SIG-M5 (cell line): ENCODE measurements at regions not wholly inside any gene's neighbourhood (a gene's known extent, or its start where the extent isn't known, plus 50 kb on each side); places are given as distances from the start of the nearest gene placed in this dataset.
A peak's percentile ranks its signal among the peaks of the same experiment; 100 is the strongest.

ENCODE experiments used
- DNase-seq: peaks from one replicate; lab custom pipeline; 2025; lab: John Stamatoyannopoulos, UW

DNA sequence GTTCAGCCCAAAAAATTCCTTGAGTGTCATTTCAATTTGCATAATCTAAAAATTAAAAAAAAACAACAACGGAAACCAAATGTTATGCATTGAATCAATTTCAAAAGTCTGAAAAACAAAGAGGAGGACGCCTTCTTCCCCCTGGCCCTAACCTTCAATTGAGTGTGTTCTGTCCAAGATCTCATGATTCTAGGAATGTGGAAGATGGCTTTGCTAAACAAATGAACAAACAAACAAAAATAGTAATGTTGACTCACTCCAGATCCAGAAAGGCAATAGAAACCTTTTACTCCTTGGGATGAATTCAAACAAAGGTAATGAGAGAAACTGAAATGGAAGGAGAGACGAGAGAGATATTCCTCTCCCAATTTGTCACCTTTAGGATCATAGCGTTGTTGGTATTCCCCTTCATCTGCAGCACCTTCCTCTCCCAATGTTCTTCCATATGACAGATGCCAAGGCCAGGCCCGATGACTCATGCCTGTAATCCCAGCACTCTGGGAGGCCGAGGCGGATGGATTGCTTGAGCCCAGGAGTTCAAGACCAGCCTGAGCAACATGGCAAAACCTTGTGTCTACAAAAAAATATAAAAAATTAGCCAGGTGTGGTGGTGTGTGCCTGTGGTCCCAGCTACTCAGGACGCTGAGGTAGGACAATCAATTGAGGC, 109.2 kb upstream of the ADGRF1 start:
- no peak for DNase-seq

- DNase-seq = no peak
These were observed 107.4 kb upstream of the ADGRF1 start for GRCh38 chr6:47149554-47149953.

DNA sequence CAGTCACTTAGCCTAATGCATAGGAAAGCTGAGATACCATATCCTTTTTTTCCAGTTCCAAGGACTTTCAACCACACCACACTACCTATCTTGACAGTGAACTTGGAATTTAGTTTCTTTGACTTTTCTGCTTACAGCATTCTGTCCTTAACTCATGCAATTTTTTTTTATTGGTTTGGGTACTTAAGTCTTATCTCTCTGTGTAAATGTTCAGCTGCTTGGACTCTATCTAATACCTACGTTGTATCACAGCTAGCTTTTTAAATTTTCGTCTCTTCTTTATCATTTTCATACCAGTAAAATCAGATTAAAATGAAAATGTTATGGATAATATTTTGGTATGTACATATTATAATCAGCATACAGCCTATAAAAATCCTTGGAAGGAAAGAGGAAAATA, 106.9 kb upstream of the ADGRF1 start:
- DNase-seq = no peak

DNA sequence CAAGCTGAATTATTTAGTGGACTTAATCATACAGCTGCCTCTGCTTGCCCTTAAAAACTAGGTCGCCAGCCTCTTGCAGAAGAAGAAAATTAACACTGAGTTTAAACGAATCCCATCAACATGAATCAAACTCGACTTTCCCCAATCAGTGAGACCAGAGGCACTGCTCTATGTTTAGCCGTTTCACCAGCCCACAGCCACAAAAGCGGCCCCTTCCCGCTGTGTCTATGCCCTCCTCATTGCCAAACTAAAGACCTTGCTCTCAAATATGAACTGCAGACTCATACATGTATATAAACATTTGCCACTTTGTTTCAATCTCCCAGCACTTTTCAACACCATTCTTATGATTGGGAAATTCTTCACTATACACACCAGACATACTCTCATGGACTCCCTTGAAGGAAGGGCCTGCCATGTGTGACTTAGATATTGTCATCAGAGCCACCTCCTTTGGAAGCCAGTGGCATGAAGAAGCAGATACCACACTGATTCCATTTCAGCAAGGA, 105.8 kb upstream of the ADGRF1 start:
- no peak for DNase-seq

GRCh38 chr6:47147175-47147727, 105.1 kb upstream of the ADGRF1 start:
- DNase-seq = no peak

DNA sequence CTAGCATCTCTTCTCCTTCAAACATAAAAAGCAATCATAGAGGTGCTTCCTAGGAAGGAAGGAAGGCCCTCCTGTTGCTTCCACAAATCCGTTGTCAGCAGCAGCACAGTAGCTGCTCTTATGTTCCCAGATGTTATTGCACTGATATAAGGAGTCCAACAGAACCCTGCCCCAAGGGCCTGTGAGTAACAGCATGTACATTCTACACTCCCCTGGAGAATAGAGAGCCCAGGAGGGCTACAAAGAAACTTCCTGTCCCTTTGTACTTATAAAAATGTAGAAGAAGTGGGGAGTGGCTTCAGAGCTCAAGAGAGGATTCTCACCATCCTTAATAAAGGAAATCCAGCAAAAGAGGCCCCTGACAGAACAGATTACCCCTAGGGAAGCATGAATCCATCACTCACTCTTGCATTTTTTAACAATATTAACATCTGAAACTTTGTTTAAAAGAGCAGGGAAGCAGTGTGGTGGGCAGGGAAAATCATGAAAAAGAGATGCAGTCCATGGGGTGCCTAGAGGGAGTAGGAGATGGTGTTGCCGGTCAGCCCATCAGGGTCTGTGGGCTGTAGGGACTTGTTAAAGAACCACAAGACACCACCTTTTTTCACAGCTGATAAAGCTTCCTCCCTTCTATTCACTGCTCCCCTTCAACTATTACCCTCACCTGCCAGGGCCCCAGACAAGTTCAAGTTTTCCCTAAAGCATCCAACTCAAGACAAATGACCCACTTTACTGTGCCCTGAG, 104.5 kb upstream of the ADGRF1 start:
- no peak for DNase-seq

- no peak for DNase-seq
These were observed 103.1 kb upstream of the ADGRF1 start for GRCh38 chr6:47145212-47145611.

- DNase-seq = no peak
These were observed 102.2 kb upstream of the ADGRF1 start for GRCh38 chr6:47144306-47144705.

GRCh38 chr6:47141963-47142362, 99.8 kb upstream of the ADGRF1 start:
- DNase-seq = no peak

DNA sequence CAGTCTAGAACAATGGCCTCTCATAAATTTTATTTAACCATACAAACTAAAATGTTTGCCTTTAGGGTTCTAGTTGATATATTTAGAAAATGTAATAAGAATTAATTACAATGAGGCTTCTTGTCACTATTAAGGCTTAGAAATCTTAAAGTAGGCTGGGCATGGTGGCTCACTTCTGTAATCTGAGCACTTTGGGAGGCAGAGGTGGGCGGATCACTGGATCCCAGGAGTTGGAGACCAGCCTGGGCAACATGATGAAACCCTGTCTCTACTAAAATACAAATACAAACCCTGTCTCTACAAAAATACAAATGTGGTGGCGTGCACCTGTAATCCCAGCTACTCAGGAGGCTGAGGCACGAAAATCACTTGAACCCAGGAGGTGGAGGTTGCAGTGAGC, 99.0 kb upstream of the ADGRF1 start:
- DNase-seq = no peak

- DNase-seq = no peak
These were observed 95.9 kb upstream of the ADGRF1 start for GRCh38 chr6:47138046-47138445.

GRCh38 chr6:47137073-47137472, 94.9 kb upstream of the ADGRF1 start:
- no peak for DNase-seq

GRCh38 chr6:47135772-47136171, 93.6 kb upstream of the ADGRF1 start:
- no peak for DNase-seq

DNA sequence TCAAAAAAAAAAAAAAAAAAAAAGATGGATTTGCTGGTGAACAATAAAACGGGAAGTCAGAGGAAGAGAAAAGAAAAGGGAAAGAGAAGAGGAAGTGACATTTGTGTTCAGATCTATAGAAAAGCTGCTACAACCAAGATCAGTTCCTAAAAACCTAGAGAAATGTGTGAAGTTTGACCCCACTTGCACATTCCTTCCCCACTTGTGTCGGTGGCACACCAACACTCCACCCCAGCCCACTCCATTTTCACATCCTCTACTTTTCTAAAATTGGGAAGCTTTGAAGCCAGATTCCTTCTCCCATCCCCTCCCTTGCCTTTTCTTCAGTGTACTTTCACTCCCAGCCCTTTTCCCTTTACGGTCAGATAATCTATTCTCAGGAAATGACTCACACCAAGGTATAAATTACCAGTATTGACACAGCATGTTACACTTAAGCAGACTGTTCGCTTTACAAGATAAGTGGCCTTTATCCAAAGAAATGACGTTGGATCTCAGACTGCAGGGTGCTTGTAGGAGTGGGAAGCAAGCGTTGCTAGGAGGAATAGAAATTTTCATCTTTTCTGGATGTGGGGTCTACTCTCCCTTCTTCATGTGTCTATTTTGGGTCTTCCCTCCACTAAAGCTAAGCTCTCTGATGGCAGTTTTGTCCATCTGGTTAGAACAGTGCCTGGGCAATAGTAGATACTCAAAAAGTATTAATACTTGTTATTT, 92.5 kb upstream of the ADGRF1 start:
- DNase-seq = peak; percentile 7

- DNase-seq = no peak
These were observed 91.3 kb upstream of the ADGRF1 start for GRCh38 chr6:47133230-47134000.

DNA sequence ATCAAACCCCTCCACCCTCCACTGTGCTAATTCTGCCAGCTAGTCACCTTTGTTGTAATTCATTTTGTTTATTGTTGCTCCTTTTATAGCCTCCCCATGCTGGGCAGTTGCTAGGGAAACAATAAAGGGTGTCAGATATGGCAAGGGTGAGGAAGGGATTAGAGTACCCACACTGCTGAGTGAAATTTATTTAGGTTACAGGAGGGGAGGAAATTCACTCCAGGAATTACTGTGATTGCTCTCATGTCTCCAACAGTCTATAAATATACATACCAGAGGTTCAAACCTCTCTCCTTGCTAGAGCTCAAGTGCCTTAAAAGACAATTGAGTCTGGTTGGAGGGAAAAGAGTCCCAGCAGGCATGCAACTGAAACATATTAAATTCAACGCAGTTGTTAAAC, 90.6 kb upstream of the ADGRF1 start:
- no peak for DNase-seq

- DNase-seq = no peak
These were observed 89.6 kb upstream of the ADGRF1 start for GRCh38 chr6:47131773-47132172.

DNA sequence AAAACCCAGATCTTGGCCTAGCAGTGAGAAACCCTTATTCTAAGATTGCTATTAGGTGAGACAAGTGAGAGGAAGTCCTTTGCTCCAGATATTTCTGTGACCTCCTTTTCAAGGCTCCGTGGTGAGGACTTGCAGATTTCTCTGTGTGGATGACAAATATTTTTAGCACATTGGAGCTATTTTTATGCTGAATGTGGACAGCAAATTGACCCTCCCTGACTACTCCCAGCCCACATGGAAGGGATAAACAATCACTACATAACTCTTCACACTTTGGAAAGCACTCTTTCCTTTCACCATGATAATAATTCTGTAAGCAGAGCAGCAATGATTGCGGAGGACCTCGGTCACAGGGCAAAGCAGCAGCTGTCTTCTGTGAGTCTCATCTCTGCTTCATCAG, 88.0 kb upstream of the ADGRF1 start:
- no peak for DNase-seq

GRCh38 chr6:47129129-47129528, 87.0 kb upstream of the ADGRF1 start:
- DNase-seq = no peak

GRCh38 chr6:47126647-47127391, 84.7 kb upstream of the ADGRF1 start:
- no peak for DNase-seq

GRCh38 chr6:47118611-47119010, 76.5 kb upstream of the ADGRF1 start:
- DNase-seq = no peak
